ENCODE measurements at regions not wholly inside any gene's neighbourhood (a gene's known extent, or its start where the extent isn't known, plus 50 kb on each side); places are given as distances from the start of the nearest gene placed in this dataset.

DNA sequence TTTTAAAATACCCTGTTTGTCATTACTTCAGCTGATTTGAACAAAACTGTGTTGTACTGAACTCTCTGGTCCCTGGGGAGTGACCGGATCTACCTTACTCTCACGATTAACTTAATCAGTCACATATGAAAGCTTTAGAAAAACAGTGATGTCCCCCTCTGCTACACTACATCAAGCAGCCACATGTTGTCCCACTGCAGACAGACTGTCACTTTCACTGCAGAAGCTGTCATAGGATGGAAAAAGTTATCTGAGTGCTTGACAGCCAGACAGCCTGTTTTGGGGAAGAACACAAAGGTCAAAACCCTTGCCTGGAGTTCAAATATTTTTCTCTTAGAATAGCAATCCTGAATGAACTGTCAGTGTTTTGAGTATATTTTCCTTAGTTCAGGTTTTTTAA is 546.4 kb downstream of the DTWD2 start:
- no peaks in the 10 kb centered on the region for H3K9me3 ChIP-seq (ENCODE audit: low read depth)
- H2AFZ ChIP-seq (replicated peaks): no peak overlapping the region
- peaks cover 6% of the 10 kb centered on the region for H3K4me1 ChIP-seq
- Mint-ChIP-seq H3K36me3 (no peaks in the 10 kb centered on the region), H3K9me3 (no peaks in the 10 kb centered on the region), H3K27ac (no peak overlapping the region), H3K4me1 (peaks cover 27% of the 10 kb centered on the region), H3K4me3 (no peak overlapping the region), H3K27me3 (ENCODE audit: insufficient read depth, low read depth) (no peaks in the 10 kb centered on the region)
- DNase-seq (ENCODE audit: low spot score): no peak
- H3K4me2 ChIP-seq: no peak overlapping the region
- no peak overlapping the region for H3K27ac ChIP-seq
- H3K27me3 ChIP-seq: no peaks in the 10 kb centered on the region
- H4K20me1 ChIP-seq (ENCODE audit: low read depth): no peaks in the 10 kb centered on the region
- H3K4me3 ChIP-seq: no peak overlapping the region
- no peaks in the 10 kb centered on the region for H3F3A ChIP-seq (ENCODE audit: low read depth)
- H3K36me3 ChIP-seq: no peaks in the 10 kb centered on the region
- TF ChIP-seq, protein P1, sequence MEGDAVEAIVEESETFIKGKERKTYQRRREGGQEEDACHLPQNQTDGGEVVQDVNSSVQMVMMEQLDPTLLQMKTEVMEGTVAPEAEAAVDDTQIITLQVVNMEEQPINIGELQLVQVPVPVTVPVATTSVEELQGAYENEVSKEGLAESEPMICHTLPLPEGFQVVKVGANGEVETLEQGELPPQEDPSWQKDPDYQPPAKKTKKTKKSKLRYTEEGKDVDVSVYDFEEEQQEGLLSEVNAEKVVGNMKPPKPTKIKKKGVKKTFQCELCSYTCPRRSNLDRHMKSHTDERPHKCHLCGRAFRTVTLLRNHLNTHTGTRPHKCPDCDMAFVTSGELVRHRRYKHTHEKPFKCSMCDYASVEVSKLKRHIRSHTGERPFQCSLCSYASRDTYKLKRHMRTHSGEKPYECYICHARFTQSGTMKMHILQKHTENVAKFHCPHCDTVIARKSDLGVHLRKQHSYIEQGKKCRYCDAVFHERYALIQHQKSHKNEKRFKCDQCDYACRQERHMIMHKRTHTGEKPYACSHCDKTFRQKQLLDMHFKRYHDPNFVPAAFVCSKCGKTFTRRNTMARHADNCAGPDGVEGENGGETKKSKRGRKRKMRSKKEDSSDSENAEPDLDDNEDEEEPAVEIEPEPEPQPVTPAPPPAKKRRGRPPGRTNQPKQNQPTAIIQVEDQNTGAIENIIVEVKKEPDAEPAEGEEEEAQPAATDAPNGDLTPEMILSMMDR (IDR thresholded peaks at IDR 0.05): no peak
- TF ChIP-seq EZH2 (IDR thresholded peaks at IDR 0.05) (no peak), EZH2phosphoT487 (IDR thresholded peaks at IDR 0.05) (no peak)
- no peak overlapping the region for H3K9ac ChIP-seq
- no peaks in the 10 kb centered on the region for H3K79me2 ChIP-seq (ENCODE audit: low read depth)

DNA sequence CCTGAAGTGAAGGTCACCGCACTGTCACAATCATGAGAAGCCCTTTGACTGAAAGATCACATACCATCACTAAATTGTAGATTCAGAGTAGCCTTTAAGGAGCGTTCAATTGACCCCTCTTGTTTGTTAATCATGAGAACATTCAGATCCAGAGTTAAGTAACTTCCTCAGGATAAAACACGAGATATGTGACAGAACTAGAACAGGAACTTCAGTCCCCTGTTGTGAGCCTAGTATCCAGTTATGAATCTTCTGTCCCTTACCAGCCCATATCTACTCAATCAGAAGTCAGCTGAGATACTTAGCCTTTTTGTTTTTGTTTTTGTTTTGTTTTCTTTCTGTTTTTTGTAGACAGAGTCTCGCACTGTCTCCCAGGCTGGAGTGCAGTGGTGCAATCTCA is 547.3 kb downstream of the DTWD2 start:
- no peak overlapping the region for H3K4me3 Mint-ChIP-seq
- DNase-seq (ENCODE audit: low spot score): no peak
- H3K36me3 Mint-ChIP-seq: no peaks in the 10 kb centered on the region
- peaks cover 25% of the 10 kb centered on the region for H3K4me1 Mint-ChIP-seq
- no peak overlapping the region for H3K4me2 ChIP-seq
- no peaks in the 10 kb centered on the region for H3K27me3 Mint-ChIP-seq (ENCODE audit: insufficient read depth, low read depth)
- no peaks in the 10 kb centered on the region for H4K20me1 ChIP-seq (ENCODE audit: low read depth)
- TF ChIP-seq EZH2 (IDR thresholded peaks at IDR 0.05): no peak
- TF ChIP-seq, protein P1 (IDR thresholded peaks at IDR 0.05): no peak
- no peak for TF ChIP-seq EZH2phosphoT487 (IDR thresholded peaks at IDR 0.05)
- H3K27me3 ChIP-seq: no peaks in the 10 kb centered on the region
- no peak overlapping the region for H2AFZ ChIP-seq (replicated peaks)
- no peaks in the 10 kb centered on the region for H3K9me3 Mint-ChIP-seq
- no peak overlapping the region for H3K27ac ChIP-seq
- no peaks in the 10 kb centered on the region for H3K79me2 ChIP-seq (ENCODE audit: low read depth)
- H3K4me1 ChIP-seq: peaks cover 6% of the 10 kb centered on the region
- no peaks in the 10 kb centered on the region for H3F3A ChIP-seq (ENCODE audit: low read depth)
- no peak overlapping the region for H3K4me3 ChIP-seq
- no peak overlapping the region for H3K9ac ChIP-seq
- H3K36me3 ChIP-seq: no peaks in the 10 kb centered on the region
- no peaks in the 10 kb centered on the region for H3K9me3 ChIP-seq (ENCODE audit: low read depth)
- H3K27ac Mint-ChIP-seq: peak overlapping the region; percentile 72

DNA sequence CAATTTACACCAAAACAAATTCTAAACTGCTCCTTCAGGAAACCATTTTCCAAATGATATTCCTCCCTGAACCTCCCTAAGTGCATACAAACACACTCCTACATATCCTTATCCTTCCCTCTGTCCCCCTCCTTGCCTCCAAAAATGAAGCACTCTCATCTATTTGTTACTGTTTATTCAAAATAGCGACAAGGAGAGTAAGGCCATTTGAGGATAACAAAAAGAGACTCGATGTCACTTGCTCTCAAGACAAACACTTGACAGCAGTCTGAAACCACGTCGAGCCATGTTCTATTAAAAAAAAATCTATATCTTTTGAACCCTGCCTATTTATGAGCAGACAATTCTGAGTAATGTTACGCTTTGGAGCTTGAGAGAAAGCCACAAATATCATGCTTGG is 547.9 kb downstream of the DTWD2 start:
- Histone ChIP-seq H3K4me1 (peaks cover 6% of the 10 kb centered on the region), H2AFZ (replicated peaks) (no peak overlapping the region), H3F3A (ENCODE audit: low read depth) (no peaks in the 10 kb centered on the region), H3K79me2 (ENCODE audit: low read depth) (no peaks in the 10 kb centered on the region), H3K4me3 (no peak overlapping the region), H3K9me3 (ENCODE audit: low read depth) (no peaks in the 10 kb centered on the region), H3K9ac (no peak overlapping the region), H4K20me1 (ENCODE audit: low read depth) (no peaks in the 10 kb centered on the region), H3K4me2 (no peak overlapping the region), H3K36me3 (no peaks in the 10 kb centered on the region), H3K27me3 (no peaks in the 10 kb centered on the region), H3K27ac (no peak overlapping the region)
- DNase-seq (ENCODE audit: low spot score): no peak
- Mint-ChIP-seq H3K27ac (peak overlapping the region; percentile 72), H3K9me3 (no peaks in the 10 kb centered on the region), H3K4me3 (no peak overlapping the region), H3K4me1 (peaks cover 23% of the 10 kb centered on the region), H3K36me3 (no peaks in the 10 kb centered on the region), H3K27me3 (ENCODE audit: insufficient read depth, low read depth) (no peaks in the 10 kb centered on the region)
- TF ChIP-seq EZH2phosphoT487 (IDR thresholded peaks at IDR 0.05) (no peak), EZH2 (IDR thresholded peaks at IDR 0.05) (no peak)
- TF ChIP-seq, protein P1 (IDR thresholded peaks at IDR 0.05): no peak

All from neural progenitor cell (in vitro differentiated cells).